ENCODE measurements at regions not wholly inside any gene's neighbourhood (a gene's known extent, or its start where the extent isn't known, plus 50 kb on each side); places are given as distances from the start of the nearest gene placed in this dataset.
"Not testable (repeated sequence)": the region's sequence is repeated elsewhere in the genome, so short reads cannot be mapped to it uniquely, and the experiment has no call there.

DNA sequence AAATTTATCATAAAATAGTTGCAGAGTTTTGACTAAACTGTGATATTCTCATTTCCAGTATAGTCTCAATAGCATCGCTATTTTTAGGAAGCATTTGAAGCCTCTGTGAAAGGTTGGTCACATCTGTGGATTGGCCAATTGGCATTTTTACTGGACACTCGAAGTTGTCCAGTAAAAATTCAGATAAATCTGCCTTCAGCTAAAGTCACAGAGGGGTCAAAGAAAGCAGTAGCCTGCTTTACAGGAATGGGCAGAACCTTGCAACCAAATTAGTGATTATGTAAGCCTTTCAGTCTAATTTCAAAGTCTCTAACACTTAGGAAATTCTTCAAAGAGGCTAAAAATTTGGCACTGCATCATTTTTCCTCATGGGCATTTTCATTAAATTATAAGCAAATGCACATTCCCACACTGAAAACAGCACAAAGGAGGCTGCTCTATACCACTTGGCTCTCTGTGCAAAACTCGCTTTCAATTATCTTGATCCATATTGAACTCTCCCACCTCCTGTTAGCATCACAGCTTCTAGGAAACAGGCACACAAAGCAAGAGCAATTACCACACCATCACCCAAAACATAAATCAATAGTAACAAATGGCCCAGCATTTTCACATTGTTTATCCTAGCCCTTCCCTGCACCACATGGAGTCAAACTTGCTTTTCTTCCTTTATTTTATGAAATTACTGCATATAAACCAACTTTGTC lies 318.5 kb upstream of the DUSP10 start:
- ATAC-seq (ENCODE audit: low read depth): no peak
- no peak for TF ChIP-seq CTCF (IDR thresholded peaks at IDR 0.05)
- POLR2A ChIA-PET: no interaction called here
- intact Hi-C loops (cut with micrococcal nuclease): no loop called here
- peaks cover 10% of the 10 kb centered on the region for H3K9me3 Mint-ChIP-seq
- H3K4me3 Mint-ChIP-seq: no peak overlapping the region
- H3K36me3 Mint-ChIP-seq (ENCODE audit: low read depth): no peaks in the 10 kb centered on the region
- CTCF ChIA-PET: no interaction called here
- no peak for DNase-seq
- no peaks in the 10 kb centered on the region for H3K4me1 Mint-ChIP-seq
- H3K27ac Mint-ChIP-seq: no peak overlapping the region
- H3K27me3 Mint-ChIP-seq: no peaks in the 10 kb centered on the region

DNA sequence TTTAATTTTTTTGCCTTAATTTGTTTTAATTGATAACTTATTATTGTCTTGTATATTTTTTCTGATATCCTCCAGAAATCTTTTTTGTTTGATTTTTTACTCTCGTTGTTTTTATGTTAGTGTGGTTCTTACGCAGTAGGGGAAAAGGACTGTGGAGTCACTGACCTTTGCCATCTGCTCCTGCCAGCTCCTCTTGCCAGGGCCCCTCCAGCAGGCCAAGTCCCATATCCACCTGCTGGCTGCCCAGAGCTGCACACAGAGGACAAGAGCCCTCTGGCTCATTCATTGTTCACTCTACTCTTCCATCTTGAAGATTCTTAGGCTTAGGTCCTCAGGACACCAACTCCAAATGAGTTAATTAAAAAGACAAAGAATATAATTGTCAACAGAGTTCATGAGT lies 316.4 kb upstream of the DUSP10 start:
- ATAC-seq (ENCODE audit: low read depth): no peak
- H3K36me3 Mint-ChIP-seq (ENCODE audit: low read depth): no peaks in the 10 kb centered on the region
- TF ChIP-seq CTCF (IDR thresholded peaks at IDR 0.05): no peak
- H3K4me3 Mint-ChIP-seq: no peak overlapping the region
- no peak overlapping the region for H3K27ac Mint-ChIP-seq
- DNase-seq: no peak
- H3K9me3 Mint-ChIP-seq: no peaks in the 10 kb centered on the region
- H3K4me1 Mint-ChIP-seq: no peaks in the 10 kb centered on the region
- no peaks in the 10 kb centered on the region for H3K27me3 Mint-ChIP-seq
- intact Hi-C loops (cut with micrococcal nuclease): no loop called here
- ChIA-PET CTCF (no interaction called here), POLR2A (no interaction called here)

DNA sequence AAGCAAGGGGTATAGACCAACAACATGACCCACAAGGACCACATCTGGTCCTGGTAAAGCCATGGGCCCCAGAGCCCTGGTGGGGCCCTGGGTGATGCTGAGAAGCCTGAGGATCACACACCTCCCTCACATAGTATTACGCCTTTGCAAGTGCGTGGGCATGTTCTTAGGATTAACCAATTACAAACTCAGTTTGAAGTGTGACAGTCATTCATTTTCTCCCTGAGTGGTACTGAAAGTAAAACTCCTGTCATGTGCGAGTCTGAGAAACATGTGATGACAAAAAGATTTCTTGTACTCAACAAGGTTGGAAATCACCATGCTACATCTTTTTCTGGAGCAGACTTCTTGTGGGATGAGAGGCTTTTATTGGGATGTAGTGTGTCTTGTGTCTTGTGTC lies 315.3 kb upstream of the DUSP10 start:
- no peak for ATAC-seq (ENCODE audit: low read depth)

DNA sequence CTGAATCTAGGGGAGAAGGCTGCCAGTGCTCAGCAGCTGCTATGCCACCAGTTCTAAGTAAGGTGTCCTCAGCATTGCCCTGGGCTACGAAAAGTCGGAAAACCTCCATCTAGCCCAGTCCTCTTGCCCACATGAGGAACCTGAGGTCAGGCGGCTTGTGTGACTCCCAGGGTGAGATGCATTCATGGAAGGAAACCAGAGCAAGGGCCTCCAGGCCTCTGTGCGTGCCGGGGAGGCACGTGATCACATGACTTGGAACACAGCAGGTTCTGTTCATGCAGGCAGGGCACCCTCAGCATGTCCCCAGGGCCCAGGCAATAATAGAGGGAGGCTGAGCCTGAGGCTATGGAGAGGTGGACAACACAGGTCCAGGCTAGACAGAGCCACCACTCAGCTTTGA lies 312.5 kb upstream of the DUSP10 start:
- no peaks in the 10 kb centered on the region for H3K36me3 Mint-ChIP-seq (ENCODE audit: low read depth)
- H3K9me3 Mint-ChIP-seq: no peaks in the 10 kb centered on the region
- ChIA-PET POLR2A (interaction anchor here (1.1 kb wide), 1 partner anchor 342 kb away, joined by 3 read pairs; no protein-coding TSS in a partner anchor), CTCF (no interaction called here)
- H3K27me3 Mint-ChIP-seq: no peaks in the 10 kb centered on the region
- DNase-seq: no peak
- no peaks in the 10 kb centered on the region for H3K4me1 Mint-ChIP-seq
- H3K4me3 Mint-ChIP-seq: no peak overlapping the region
- no peak for ATAC-seq (ENCODE audit: low read depth)
- TF ChIP-seq CTCF (IDR thresholded peaks at IDR 0.05): no peak
- intact Hi-C loops (cut with micrococcal nuclease): no loop called here
- no peak overlapping the region for H3K27ac Mint-ChIP-seq

More for the DNA sequence above, 315.3 kb upstream of the DUSP10 start:
- Mint-ChIP-seq H3K27ac (no peak overlapping the region), H3K36me3 (ENCODE audit: low read depth) (no peaks in the 10 kb centered on the region), H3K9me3 (no peaks in the 10 kb centered on the region), H3K27me3 (no peaks in the 10 kb centered on the region), H3K4me1 (no peaks in the 10 kb centered on the region), H3K4me3 (no peak overlapping the region)
- ChIA-PET CTCF (no interaction called here), POLR2A (no interaction called here)
- intact Hi-C loops (cut with micrococcal nuclease): no loop called here
- TF ChIP-seq CTCF (IDR thresholded peaks at IDR 0.05): no peak
- DNase-seq: no peak

DNA sequence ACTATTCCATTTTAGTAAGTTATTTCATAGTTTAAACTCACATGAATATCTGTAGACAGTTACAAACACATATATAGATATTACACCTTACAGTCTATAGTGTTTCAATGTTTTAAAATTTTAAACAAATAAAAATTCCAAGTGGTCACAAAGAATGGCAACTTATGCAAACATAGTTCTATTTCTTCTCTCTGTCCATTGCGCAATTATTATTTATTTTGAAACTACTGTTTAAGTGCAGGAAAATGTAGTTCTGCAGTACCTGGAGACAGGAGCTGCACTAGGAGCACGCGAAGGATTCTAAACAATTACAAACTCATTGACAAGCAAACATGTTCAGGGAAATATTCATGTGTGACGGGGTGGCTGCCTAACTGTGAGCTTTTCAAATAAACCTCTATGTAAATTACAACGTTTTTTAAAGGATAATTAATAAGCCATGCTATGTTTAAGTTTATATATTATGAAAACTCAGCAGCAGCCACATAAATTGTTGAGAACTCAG lies 312.0 kb upstream of the DUSP10 start:
- intact Hi-C loops (cut with micrococcal nuclease): no loop called here
- Mint-ChIP-seq H3K27me3 (no peaks in the 10 kb centered on the region), H3K36me3 (ENCODE audit: low read depth) (no peaks in the 10 kb centered on the region), H3K9me3 (no peaks in the 10 kb centered on the region), H3K4me3 (no peak overlapping the region), H3K27ac (no peak overlapping the region), H3K4me1 (peaks cover 3% of the 10 kb centered on the region)
- ChIA-PET POLR2A (no interaction called here), CTCF (no interaction called here)
- no peak for TF ChIP-seq CTCF (IDR thresholded peaks at IDR 0.05)
- no peak for ATAC-seq (ENCODE audit: low read depth)
- no peak for DNase-seq

GRCh38 chr1:222051311-222051710 lies 309.4 kb upstream of the DUSP10 start:
- H3K27me3 Mint-ChIP-seq; H3K9me3 Mint-ChIP-seq; POLR2A ChIA-PET; DNase-seq; CTCF ChIA-PET; H3K36me3 Mint-ChIP-seq (ENCODE audit: low read depth); H3K4me3 Mint-ChIP-seq; intact Hi-C loops (cut with micrococcal nuclease); ATAC-seq (ENCODE audit: low read depth); H3K27ac Mint-ChIP-seq: not testable (repeated sequence)
- peaks cover 14% of the 10 kb centered on the region for H3K4me1 Mint-ChIP-seq

- H3K4me3 Mint-ChIP-seq; ATAC-seq (ENCODE audit: low read depth); H3K36me3 Mint-ChIP-seq (ENCODE audit: low read depth); intact Hi-C loops (cut with micrococcal nuclease); DNase-seq; H3K9me3 Mint-ChIP-seq; H3K27ac Mint-ChIP-seq; CTCF ChIA-PET; H3K27me3 Mint-ChIP-seq; POLR2A ChIA-PET: not testable (repeated sequence)
- peaks cover 14% of the 10 kb centered on the region for H3K4me1 Mint-ChIP-seq
These were observed 307.8 kb upstream of the DUSP10 start for GRCh38 chr1:222049661-222050060.
